DOHH2 (cell line): ENCODE measurements at regions not wholly inside any gene's neighbourhood (a gene's known extent, or its start where the extent isn't known, plus 50 kb on each side); places are given as distances from the start of the nearest gene placed in this dataset.

Source experiments
- H3F3A ChIP-seq: fragments of 200-600 bp; sonication (generic), shearing (Covaris generic); 2 replicates; pipeline ENCODE4 v1.6.0; 2016; ENCODE audit warnings: antibody characterized with exemption, mild to moderate bottlenecking; ENCODE audit not compliant: control insufficient read depth, insufficient read depth
- H3K27ac ChIP-seq: fragments of 200-600 bp; sonication (generic); 2 replicates; pipeline ENCODE4 v1.5.1; 2014; ENCODE audit warnings: low read depth, mild to moderate bottlenecking, low read length, moderate library complexity
- H3K27me3 ChIP-seq: fragments of 200-600 bp; sonication (generic); 2 replicates; pipeline ENCODE4 v1.6.1; 2014; ENCODE audit warnings: mild to moderate bottlenecking, low read length, mixed read lengths; ENCODE audit not compliant: control insufficient read depth
- H3K36me3 ChIP-seq: fragments of 200-600 bp; sonication (generic); 2 replicates; pipeline ENCODE4 v1.6.1; 2014; ENCODE audit warnings: mild to moderate bottlenecking, low read length, moderate library complexity, mixed read lengths; ENCODE audit not compliant: control insufficient read depth
- H3K4me1 ChIP-seq: fragments of 200-600 bp; sonication (generic); 2 replicates; pipeline ENCODE4 v1.6.1; 2014; ENCODE audit warnings: mild to moderate bottlenecking, low read length, mixed read lengths; ENCODE audit not compliant: control insufficient read depth
- H3K4me2 ChIP-seq: fragments of 200-600 bp; sonication (generic); 2 replicates; pipeline ENCODE4 v1.6.0; 2014; ENCODE audit warnings: mild to moderate bottlenecking, low read length, moderate library complexity
- H3K4me3 ChIP-seq: fragments of 200-600 bp; sonication (generic); 2 replicates; pipeline ENCODE4 v1.5.1; 2014; ENCODE audit warnings: mild to moderate bottlenecking, low read length, mixed read lengths
- H3K79me2 ChIP-seq: fragments of 200-600 bp; sonication (generic); 2 replicates; pipeline ENCODE4 v1.6.1; 2014; ENCODE audit warnings: mild to moderate bottlenecking, low read length, mixed read lengths; ENCODE audit not compliant: control insufficient read depth
- H3K9me2 ChIP-seq: fragments of 200-600 bp; sonication (generic); replicated peaks from 2 replicates; pipeline ENCODE4 v1.6.1; 2014; ENCODE audit warnings: mild to moderate bottlenecking, low read length, mixed read lengths; ENCODE audit not compliant: control insufficient read depth
- H3K9me3 ChIP-seq: fragments of 200-600 bp; sonication (generic); 2 replicates; pipeline ENCODE4 v1.6.1; 2014; ENCODE audit warnings: antibody characterized with exemption, low read length, mixed read lengths; ENCODE audit not compliant: control insufficient read depth, insufficient read depth
- H4K20me1 ChIP-seq: fragments of 200-600 bp; sonication (generic); 2 replicates; pipeline ENCODE4 v1.6.0; 2014; ENCODE audit warnings: low read depth, mild to moderate bottlenecking, antibody characterized with exemption, low read length, moderate library complexity; ENCODE audit not compliant: control insufficient read depth, insufficient read depth
- CTCF ChIP-seq: fragments of 200-600 bp; sonication (generic); IDR thresholded peaks from one replicate; pipeline ENCODE4 v1.5.1; 2014; ENCODE audit warnings: antibody characterized with exemption, mild to moderate bottlenecking, low read depth, low read length; ENCODE audit not compliant: poor library complexity, severe bottlenecking
- EZH2phosphoT487 ChIP-seq: fragments of 200-600 bp; sonication (generic); IDR thresholded peaks from 2 replicates; pipeline ENCODE4 v1.6.1; 2017; ENCODE audit warnings: borderline replicate concordance, mild to moderate bottlenecking, antibody characterized with exemption, low read length, moderate library complexity, mixed read lengths

GRCh38 chr10:78942091-78942501 lies 126.7 kb upstream of the ZMIZ1 start:
- Histone ChIP-seq H3K4me2 (no peak overlapping the region), H3K36me3 (no peaks in the 10 kb centered on the region), H3K27ac (no peak overlapping the region), H3K9me2 (no peaks in the 10 kb centered on the region), H3F3A (no peaks in the 10 kb centered on the region), H3K9me3 (no peaks in the 10 kb centered on the region), H3K79me2 (no peaks in the 10 kb centered on the region), H3K4me3 (no peak overlapping the region), H3K27me3 (peaks cover 52% of the 10 kb centered on the region), H4K20me1 (no peaks in the 10 kb centered on the region; the same call in 1 of the 2 replicates), H3K4me1 (no peaks in the 10 kb centered on the region)
- TF ChIP-seq CTCF: no peak
- no peak for TF ChIP-seq EZH2phosphoT487

GRCh38 chr10:78944723-78945312 lies 123.9 kb upstream of the ZMIZ1 start:
- Histone ChIP-seq H3K27ac (no peak overlapping the region), H3K9me3 (no peaks in the 10 kb centered on the region), H4K20me1 (peaks cover 4% of the 10 kb centered on the region; the same call in 1 of the 2 replicates), H3K36me3 (no peaks in the 10 kb centered on the region), H3K27me3 (peaks cover 74% of the 10 kb centered on the region), H3K79me2 (no peaks in the 10 kb centered on the region), H3F3A (no peaks in the 10 kb centered on the region), H3K4me1 (no peaks in the 10 kb centered on the region), H3K4me3 (no peak overlapping the region), H3K9me2 (no peaks in the 10 kb centered on the region), H3K4me2 (no peak overlapping the region)
- no peak for TF ChIP-seq EZH2phosphoT487

GRCh38 chr10:78945838-78946237 lies 122.9 kb upstream of the ZMIZ1 start:
- peaks cover 84% of the 10 kb centered on the region for H3K27me3 ChIP-seq
- H3F3A ChIP-seq: no peaks in the 10 kb centered on the region
- H3K4me3 ChIP-seq: no peak overlapping the region
- no peaks in the 10 kb centered on the region for H3K9me3 ChIP-seq
- H4K20me1 ChIP-seq: peaks cover 4% of the 10 kb centered on the region; the same call in 1 of the 2 replicates
- TF ChIP-seq CTCF: no peak
- no peak for TF ChIP-seq EZH2phosphoT487
- no peaks in the 10 kb centered on the region for H3K9me2 ChIP-seq
- no peaks in the 10 kb centered on the region for H3K79me2 ChIP-seq
- H3K4me1 ChIP-seq: no peaks in the 10 kb centered on the region
- no peak overlapping the region for H3K27ac ChIP-seq
- no peaks in the 10 kb centered on the region for H3K36me3 ChIP-seq
- H3K4me2 ChIP-seq: no peak overlapping the region

GRCh38 chr10:78947226-78947625 lies 121.5 kb upstream of the ZMIZ1 start:
- H3K27ac ChIP-seq: no peak overlapping the region
- H3K9me3 ChIP-seq: no peaks in the 10 kb centered on the region
- no peak overlapping the region for H3K4me2 ChIP-seq
- H3K9me2 ChIP-seq: no peaks in the 10 kb centered on the region
- H3K4me3 ChIP-seq: no peak overlapping the region
- peaks cover 93% of the 10 kb centered on the region for H3K27me3 ChIP-seq
- TF ChIP-seq EZH2phosphoT487 (no peak), CTCF (no peak)
- H3K36me3 ChIP-seq: no peaks in the 10 kb centered on the region
- H3K4me1 ChIP-seq: peaks cover 5% of the 10 kb centered on the region
- H3F3A ChIP-seq: no peaks in the 10 kb centered on the region
- H3K79me2 ChIP-seq: no peaks in the 10 kb centered on the region
- H4K20me1 ChIP-seq: peaks cover 12% of the 10 kb centered on the region; the same call in 1 of the 2 replicates
